ENCODE measurements at regions not wholly inside any gene's neighbourhood (a gene's known extent, or its start where the extent isn't known, plus 50 kb on each side); places are given as distances from the start of the nearest gene placed in this dataset.
A peak's percentile ranks its signal among the peaks of the same experiment; 100 is the strongest.
"Not testable (repeated sequence)": the region's sequence is repeated elsewhere in the genome, so short reads cannot be mapped to it uniquely, and the experiment has no call there.

DNA sequence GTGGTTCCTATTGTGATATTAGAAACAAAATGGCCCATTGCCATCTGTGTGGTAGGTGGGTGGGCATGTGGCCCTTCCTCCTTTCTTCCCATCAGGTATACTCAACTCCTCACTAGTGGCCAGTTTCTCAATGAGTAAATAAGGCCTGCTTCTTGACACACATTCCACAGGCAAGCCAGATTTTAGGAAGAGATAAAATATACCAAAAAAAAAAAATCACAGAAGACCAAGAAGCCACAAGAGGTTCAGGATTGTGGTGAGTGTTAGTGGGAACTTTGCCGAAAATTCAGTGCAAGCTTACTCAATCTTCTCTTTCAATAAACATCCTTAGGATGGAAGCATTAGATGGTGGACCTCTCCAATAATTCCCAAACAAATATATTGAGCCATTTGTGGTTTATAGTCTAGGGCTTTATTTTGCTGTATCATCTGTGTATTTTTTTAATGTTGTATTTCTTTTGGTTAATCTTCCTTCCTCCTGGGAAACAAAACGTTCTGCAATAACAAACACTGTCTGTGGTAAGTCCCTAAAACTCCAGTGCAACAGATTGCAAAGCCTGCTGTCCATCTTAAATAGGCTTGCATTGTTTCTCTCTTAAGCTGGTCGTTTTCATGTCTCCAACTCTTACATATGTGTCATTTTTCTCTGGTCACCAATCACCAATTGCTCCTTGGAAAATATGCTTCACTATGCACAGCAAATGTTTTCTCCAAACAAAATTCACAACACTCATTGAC lies 289.9 kb upstream of the KITLG start:
- DNase-seq = no peak

DNA sequence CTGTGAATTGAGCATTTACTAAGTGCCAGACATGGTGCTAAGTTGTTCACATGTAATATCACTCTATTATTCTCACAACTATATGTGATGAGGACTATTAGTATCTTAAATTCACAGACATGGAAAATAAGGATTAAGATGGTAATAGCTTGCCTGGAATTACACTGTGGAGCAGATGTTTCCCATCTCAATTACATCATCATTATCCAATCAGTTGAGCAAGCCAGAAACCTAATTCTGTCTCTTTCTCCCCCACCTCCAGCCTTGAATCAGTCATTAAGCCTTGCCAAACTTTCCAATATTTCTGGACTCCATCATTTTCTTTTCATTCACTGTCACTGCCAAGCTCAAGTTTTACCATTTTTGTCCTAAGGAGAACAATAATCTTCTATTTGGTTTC lies 287.8 kb upstream of the KITLG start:
- DNase-seq = no peak

DNA sequence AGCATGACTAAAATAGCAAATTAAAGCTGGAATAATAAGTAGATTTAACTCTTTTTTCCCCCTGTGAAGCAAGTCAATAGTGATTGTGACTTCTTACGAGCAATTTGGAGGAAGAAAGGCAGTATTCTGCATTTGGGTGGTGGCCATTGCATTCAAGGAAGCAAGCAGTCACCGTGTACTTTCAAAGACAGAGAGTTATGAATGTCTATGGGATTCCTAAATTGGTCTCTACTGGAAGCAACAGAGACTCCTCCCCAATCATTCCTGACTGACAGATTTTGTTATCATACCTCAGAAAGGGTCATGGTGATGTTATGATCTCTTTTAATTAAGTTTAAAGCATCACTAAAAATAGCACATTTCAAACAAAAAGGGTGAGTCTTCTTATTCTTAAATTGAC lies 287.2 kb upstream of the KITLG start:
- no peak for DNase-seq

DNA sequence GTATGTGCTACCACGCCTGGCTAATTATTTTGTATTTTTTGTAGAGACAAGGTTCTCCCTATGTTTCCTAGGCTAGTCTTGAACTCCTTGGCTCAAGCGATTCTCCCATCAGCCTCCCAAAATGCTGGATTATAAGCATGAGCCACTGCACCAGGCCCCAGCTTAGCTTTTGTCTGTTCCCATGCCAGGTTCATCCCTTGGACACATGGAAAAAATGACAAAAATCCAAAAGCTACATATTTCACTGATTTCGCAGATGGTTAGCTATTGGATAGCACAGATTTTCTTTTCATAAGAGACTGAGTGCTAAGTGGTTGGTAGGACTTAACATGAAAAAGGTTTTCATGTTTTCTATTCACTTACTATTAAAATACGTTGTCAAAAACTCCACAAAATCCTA lies 286.6 kb upstream of the KITLG start:
- no peak for DNase-seq

DNA sequence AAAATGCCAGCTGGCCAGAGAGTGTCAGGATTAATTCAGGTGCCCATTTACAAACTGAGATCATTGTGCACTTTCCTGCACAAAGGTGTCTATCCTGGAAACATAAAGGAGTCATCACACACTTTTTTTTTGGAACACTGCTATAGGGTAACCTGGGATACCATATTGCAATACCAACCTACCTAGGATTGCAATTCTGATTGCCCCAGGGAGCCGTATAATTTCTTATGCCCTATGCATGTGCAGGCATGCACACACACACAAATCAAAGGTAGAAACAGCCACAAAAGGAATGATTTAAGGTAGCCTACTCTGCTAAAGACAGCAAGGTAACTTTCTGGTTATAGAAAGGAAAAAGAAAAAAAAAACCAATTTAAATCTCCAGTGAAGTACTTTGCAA lies 285.3 kb upstream of the KITLG start:
- no peak for DNase-seq

DNA sequence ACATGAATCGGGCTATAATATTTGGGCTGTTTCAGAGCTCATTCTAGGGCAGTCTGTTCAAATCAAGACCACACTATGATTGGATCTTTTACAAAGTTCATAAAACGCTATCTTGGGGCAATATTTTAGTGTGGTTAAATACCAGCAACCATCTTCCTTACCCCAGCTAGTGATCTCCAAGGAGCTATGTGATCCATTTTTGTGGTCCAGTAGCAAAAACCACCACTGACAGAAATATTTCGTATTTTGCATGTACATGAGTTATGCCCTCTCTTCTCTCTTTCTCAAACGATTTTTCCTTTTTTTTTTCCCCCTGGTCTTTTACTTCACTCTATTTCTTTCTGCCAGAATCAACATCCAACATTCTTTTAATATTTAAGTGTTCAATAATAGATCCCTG lies 280.6 kb upstream of the KITLG start:
- DNase-seq = no peak

DNA sequence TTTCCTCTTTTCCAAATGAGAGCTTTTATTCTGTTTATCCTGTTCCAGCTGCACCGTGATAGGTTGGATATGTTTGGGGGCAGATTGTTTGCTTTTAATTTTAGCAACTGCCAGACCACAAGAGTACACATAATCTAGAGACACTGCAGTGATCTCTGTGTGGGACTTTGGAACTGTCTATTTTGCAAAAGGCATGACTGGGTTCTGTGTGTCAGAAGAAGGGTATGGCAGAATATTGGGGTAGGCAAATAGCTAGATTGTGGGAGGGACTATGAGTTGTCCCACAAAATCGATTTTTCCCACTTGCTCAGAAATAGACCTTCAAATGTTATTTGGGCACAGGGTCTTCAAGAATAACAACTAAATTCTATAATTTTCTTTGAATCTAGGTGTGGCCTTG lies 275.9 kb upstream of the KITLG start:
- DNase-seq = no peak

DNA sequence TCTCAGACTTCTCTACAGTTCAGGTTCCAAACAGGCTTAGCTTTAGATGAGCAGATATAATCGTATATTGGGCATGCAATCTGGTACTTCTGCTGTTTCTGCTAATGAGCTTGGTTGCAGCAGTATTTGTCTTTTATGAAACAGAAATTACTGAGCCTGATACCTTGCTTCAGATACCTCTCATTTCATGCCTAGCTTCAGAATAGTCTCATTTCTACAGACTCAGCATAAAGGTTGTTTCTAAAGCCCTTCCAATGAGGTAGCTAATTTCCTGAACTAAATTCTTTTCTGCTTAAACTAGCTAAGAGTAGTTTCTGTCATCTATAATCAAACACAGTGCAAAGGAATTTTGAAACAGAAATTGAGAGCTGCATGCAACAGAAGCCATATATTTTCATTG lies 275.0 kb upstream of the KITLG start:
- no peak for DNase-seq

DNA sequence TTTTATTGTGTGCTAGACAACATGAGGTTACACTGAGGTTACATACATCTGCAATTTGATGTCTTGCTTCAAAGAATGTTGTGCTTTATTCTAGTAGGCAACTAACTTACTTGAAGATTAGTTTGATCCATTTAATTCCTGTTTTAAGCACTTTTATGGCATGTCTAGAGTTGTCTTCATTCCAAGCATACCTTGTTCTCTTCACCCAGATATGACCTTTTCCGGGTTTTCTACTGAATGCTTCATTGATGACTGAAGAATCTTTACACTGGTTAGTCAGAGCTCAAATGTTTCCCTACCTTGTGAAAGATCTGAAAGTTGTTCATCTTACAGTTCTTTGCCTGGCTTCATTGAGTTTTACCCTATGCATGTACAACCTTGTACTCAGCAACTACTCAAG lies 274.0 kb upstream of the KITLG start:
- DNase-seq = no peak

DNA sequence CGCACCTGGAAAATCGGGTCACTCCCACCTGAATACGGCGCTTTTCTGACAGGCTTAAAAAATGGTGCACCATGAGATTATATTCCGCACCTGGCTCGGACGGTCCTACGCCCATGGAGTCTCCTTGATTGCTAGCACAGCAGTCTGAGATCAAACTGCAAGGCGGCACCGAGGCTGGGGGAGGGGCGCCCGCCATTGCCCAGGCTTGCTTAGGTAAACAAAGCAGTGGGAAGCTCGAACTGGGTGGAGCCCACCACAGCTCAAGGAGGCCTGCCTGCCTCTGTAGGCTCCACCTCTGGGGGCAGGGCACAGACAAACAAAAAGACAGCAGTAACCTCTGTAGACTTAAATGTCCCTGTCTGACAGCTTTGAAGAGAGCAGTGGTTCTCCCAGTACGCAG lies 267.0 kb upstream of the KITLG start:
- DNase-seq = not testable (repeated sequence)

DNA sequence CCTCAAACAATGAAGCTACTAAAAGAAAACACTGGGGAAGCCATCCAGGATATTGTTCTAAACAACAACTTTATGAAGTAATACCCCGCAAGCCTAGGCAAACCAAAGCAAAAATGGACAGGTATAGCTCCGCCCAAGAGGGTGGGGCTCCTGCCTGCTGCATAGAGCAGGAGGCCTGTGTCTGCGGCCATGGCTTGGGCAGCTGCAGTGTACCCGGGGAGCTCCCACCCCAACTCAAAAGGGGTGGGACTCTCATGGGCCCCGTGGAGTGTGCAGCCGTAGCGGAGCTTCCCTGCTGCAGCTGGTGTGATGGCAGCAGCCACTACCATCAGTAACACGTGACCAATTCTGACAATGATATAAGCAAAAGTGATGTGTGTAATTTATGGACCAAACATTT lies 264.2 kb upstream of the KITLG start:
- DNase-seq = no peak

DNA sequence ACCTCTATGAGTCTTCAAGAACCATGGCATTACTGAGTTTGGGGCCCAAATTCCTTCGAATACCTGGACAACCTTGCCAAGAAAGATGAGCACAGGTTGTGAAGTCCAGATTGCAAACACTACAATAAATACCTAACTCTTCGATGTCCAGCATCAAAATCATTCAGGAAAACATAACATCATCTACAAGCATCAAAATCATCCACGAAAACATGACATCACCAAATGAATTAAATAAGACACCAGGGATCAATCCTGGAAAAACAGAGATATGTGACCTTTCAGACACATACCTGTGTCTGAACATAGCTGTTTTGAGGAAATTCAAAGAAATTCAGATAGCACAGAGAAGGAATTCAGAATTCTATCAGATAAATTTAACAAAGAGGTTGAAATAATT lies 262.0 kb upstream of the KITLG start:
- DNase-seq = no peak

DNA sequence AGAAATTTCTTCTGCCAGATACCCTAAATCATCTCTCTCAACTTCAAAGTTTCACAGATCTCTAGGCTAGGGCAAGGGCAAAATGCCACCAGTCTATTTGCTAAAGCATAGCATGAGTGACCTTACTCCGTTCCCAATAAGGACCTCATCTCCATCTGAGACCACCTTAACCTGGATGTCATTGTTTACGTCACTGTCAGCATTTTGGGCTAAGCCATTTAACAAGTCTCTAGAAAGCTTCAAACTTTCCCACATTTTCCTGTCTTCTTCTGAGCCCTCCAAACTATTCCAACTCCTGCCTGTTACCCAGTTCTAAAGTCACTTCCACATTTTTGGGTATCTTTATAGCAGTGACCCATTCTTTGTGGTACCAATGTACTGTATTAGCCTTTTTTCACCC lies 259.2 kb upstream of the KITLG start:
- DNase-seq = no peak

DNA sequence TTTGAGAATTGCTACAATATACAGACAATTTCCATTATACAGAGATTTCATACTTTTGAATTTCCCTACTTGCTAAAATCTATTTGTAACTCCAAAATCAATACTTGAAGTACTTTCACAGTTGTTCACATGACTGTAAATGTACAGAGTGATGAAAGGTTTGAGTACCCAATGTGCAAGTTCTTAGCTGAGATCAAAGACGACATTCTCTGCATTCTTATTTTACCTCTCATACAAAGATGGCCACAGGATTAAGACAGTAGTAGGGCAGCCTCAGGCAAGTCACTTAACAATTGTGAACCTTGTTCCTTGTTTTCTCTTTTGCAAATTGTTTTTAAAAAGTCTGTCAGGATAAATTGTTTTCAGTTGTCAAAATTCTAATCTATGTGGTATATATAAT lies 255.9 kb upstream of the KITLG start:
- no peak for DNase-seq

DNA sequence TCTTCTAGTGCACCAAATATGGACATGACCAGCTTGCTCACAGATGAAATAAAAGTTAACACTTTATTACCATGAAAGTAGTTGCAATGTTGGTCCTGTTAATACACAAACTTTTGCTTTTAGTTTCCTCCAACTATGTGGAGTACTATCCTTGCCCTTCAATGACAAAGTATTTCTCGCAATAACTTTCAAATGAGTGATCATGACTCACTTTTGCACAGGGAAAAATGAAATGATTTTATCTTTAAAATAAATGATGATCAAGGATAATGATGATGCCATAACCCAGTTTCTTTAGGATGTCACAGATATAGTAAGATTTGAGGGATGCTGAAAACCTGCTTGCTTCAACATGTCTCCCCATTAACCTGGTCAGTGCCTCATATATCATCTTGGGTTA lies 254.0 kb upstream of the KITLG start:
- DNase-seq = no peak

DNA sequence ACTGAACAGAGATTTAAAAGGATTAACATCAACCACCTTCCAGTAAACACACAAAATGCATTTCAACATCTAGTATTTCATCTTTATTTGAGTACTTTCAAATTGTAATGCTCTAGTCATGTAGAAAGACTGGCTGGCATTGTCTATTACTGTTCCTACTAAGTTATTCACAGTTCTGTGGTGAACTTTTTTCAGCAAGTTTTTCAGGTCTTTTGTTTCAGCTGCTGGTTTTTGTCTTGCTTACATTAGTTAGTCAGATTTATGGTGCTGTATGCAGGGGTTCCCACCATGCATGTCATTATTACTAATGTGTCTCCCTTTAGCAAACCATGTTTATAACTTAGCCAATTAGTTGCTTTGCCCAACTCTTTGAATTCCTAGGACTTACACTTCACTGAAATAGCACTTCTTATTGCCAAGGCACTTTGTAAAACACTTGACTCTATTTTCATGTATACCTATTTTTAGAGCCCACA lies 253.4 kb upstream of the KITLG start:
- no peak for DNase-seq

DNA sequence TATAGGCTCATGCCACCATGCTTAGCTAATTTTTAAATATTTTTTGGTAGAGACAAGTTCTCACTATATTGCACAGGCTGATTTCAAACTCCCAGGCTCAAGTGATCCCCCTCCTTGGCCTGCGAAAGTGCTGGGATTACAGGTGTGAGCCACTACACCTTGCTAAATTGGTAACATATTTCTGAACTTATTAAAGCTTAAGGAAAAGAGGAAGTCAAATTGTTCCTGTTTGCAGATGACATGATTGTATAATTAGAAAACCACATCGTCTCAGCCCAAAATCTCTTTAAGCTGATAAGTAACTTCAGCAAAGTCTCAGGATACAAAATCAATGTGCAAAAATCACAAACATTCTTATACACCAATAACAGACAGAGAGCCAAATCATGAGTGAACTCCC lies 248.3 kb upstream of the KITLG start:
- DNase-seq = not testable (repeated sequence)

DNA sequence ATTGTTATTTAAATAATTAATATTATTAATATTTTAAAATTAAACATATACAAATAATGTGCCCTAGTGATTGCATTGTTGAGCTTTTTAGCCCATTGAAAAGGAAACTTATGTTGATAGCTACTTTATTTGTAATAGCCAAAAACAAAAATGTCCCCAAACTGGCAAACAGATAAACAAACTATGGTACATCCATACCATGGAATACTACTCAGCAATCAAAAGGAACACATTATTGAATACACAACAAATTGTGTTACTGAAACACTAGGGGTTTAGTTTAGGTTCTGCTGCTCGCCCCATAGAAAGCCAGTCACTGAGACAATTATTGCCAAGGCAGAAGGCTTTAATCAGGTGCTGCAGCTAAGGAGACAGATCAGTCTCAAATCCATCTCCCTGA lies 239.7 kb upstream of the KITLG start:
- DNase-seq = no peak

DNA sequence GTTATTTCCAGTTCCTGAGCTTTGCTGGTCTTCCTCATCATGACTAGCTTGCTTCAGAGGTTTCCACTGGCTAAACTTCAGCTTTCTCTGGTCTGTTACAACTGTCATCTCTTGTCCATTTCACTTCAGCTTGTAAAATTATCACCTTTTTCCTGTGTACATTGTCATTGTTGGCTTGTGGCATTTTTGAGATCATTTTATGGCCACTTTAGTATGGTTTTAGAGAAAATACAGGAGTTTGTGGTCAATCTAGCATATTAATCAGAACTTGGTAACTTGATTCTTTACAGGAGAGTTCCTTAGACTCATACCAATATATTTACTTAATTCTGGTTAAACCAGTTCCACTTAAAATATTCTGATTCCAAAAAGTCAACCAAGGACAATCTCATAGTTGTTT lies 235.9 kb upstream of the KITLG start:
- DNase-seq = no peak

DNA sequence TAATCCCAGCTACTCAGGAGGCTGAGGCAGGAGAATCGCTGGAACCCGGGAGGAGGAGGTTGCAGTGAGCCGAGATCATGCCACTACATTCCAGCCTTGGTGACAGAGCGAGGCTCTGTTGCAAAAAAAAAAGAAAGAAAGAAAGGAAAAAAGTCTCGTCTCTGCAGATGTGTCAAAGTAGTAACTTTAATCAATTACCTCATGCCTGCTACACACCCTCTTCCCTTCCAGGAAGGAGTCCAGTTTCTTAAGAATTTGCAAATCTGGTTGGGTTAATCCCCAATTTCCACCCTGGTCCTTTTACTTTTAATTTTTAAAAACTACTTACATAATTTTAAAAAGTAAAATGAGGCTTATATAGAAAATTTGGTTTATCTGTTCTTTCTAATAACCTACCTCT lies 234.5 kb upstream of the KITLG start:
- no peak for DNase-seq

DNA sequence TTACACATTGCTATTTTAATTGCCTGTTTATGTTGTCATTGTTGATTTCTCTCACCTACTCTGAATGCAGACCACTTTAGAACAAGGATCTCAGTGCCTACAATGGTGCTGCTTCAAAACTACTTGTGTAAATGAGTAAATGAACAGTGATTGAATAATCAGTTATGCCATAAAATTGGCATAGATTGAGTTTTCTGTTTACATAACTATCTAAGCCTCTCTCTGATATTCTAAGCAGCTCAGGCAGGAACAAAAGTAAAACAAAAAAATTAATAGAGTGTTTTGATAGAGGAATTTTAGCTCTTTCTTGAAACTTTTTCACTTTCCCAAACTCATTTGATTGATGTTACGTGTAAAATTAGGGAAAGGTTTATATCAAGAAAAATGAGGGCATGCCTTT lies 232.3 kb upstream of the KITLG start:
- DNase-seq = no peak

DNA sequence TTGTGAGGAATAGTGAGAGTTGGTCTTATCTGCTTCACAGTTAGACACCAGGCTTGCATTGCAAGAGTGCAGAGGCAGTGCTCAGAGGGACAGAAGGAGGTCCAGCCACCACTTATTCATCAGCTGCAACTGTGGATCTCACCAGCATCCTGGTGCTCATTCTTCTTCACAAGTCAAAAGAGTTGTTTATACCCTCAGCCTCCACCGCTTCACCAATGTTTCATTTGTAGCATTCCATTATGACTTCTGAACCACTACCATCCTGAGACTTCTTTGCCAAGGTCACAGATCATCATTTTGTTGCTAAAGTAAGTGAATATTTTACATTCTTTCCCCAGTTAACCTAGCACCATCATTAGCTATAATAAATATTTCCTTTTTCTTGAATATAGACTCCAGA lies 230.5 kb upstream of the KITLG start:
- DNase-seq = no peak

DNA sequence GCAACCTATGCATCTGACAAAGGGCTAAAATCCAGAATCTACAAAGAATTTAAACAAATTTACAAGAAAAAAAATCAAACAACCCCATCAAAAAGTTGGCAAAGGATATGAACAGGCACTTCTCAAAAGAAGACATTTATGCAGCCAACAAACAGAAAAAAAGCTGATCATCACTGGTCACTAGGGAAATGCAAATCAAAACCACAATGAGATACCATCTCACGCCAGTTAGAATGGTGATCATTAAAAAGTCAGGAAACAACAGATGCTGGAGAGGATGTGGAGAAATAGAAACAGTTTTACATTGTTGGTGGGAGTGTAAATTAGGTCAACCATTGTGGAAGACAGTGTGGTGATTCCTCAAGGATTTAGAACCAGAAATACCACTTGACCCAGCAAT lies 229.6 kb upstream of the KITLG start:
- not testable (repeated sequence) for DNase-seq

DNA sequence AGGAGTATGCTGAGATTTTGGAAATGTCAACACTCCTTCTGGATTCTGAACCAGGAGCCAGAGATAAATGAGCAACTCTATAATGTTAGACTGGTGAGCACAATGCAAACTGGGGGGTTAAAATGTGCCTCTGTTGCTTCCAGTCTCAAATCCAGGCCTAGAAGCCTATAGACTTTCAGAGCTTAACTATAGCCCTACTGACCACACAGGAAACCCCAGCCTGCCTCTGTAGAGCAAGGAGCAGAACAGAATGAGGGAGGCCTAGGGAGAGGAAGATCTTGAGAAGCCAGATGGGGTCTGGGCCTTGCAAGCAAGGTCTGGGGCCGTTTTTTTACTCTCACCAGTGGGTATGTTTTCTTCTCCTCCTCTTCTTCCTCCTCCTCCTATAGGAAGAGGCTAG lies 225.4 kb upstream of the KITLG start:
- DNase-seq = peak; percentile 19

DNA sequence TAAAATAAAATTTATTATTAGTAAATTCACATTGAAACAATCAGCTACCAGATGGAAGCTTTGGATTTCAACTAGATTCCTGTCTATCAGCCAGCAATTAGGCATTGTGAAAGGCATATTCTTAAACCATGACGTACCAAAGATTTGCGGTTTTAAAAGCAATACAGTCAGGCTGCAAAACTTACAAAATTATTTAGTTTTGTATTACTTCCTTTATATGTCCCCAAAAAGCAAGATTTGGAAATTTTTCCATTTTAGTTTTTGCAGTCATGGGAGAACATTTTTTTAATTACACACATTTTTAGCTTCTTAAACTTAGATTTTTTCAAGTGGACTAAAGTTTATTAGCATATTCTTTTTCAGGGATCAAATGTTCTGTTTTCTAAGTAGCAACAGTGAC lies 225.0 kb upstream of the KITLG start:
- DNase-seq = no peak

Measured in right hindlimb (tissue), 1 donor.